Lower leg skin (tissue), 3 donors: ENCODE measurements at regions not wholly inside any gene's neighbourhood (a gene's known extent, or its start where the extent isn't known, plus 50 kb on each side); places are given as distances from the start of the nearest gene placed in this dataset.

Source experiments
- POLR2A ChIP-seq, 2 donors: fragments of 450-650 bp; IDR thresholded peaks; one replicate each; pipeline ENCODE4 v1.6.1; 2016 to 2017; ENCODE audit warnings: antibody characterized with exemption in 2 of 2, mild to moderate bottlenecking in 1 of 2, moderate library complexity in 1 of 2
- TF ChIP-seq, protein P1 (sequence below), 3 donors: fragments of 450-650 bp; IDR thresholded peaks; one replicate each; pipeline ENCODE4 v1.5.1; 2016; ENCODE audit warnings: antibody characterized with exemption in 3 of 3, mild to moderate bottlenecking in 3 of 3, moderate library complexity in 2 of 3

DNA sequence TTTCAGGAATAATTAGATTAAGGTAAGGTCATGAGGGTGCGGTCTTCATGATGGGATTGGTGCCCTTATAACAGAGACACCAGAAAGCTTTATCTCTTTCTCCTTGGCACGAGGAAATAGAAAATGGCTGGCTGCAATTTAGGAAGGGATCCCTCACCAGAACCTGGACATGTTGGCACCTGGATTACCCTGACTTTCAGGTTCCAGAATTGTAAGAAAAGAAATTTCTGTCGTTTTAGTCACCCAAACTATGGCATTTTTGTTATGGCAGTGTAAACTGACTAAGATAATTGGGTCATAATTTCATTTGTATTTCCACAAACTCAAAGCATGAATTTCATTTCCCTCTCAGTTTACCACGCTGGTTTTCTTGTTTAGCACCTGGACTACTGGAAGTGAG, 473.6 kb downstream of the PTH2R start:
- TF ChIP-seq, protein P1, sequence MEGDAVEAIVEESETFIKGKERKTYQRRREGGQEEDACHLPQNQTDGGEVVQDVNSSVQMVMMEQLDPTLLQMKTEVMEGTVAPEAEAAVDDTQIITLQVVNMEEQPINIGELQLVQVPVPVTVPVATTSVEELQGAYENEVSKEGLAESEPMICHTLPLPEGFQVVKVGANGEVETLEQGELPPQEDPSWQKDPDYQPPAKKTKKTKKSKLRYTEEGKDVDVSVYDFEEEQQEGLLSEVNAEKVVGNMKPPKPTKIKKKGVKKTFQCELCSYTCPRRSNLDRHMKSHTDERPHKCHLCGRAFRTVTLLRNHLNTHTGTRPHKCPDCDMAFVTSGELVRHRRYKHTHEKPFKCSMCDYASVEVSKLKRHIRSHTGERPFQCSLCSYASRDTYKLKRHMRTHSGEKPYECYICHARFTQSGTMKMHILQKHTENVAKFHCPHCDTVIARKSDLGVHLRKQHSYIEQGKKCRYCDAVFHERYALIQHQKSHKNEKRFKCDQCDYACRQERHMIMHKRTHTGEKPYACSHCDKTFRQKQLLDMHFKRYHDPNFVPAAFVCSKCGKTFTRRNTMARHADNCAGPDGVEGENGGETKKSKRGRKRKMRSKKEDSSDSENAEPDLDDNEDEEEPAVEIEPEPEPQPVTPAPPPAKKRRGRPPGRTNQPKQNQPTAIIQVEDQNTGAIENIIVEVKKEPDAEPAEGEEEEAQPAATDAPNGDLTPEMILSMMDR (IDR thresholded peaks at IDR 0.05) = no peak
- no peak for TF ChIP-seq POLR2A (IDR thresholded peaks at IDR 0.05)
